ENCODE measurements at regions not wholly inside any gene's neighbourhood (a gene's known extent, or its start where the extent isn't known, plus 50 kb on each side); places are given as distances from the start of the nearest gene placed in this dataset.
A peak's percentile ranks its signal among the peaks of the same experiment; 100 is the strongest.

DNA sequence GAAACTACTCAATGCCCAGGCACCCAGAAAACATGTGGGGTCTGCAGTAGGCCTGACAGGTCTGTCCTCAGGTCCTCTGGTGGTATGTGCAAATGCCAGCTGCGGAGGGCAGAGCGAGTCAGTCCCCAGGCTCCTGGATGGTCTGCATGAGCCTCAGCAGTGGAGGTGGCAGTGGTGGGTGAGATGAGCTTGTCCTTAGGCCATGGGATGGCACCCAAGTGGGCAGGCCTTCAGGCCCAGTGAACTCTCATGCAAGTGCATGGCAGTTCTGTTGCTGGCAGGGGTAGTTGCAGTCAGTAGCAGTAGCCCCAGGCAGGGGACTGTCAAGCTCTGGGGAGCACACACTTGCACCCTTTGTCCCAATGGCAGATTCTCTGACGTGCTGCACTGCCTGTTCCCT, 106.3 kb upstream of the ANXA10 start:
- Histone ChIP-seq H2AFZ (ENCODE audit: low read depth, low read length, poor library complexity, severe bottlenecking) (no peak overlapping the region), H3K27ac (ENCODE audit: low read depth, low read length) (no peak overlapping the region), H3K4me3 (replicated peaks in 1 of 2; ENCODE audit: low read depth in 1 of 2, low read length in 2 of 2) (no peak overlapping the region), H4K20me1 (ENCODE audit: insufficient read depth) (no peaks in the 10 kb centered on the region), H3K27me3 (ENCODE audit: insufficient read depth, low read length) (no peaks in the 10 kb centered on the region), H3K9me2 (ENCODE audit: insufficient read depth) (no peaks in the 10 kb centered on the region), H3K9ac (ENCODE audit: low read length) (no peak overlapping the region), H3K36me3 (ENCODE audit: control insufficient read depth in 1 of 2, insufficient read depth in 2 of 2, low read length in 2 of 2) (no peaks in the 10 kb centered on the region), H3K9me3 (ENCODE audit: control insufficient read depth in 1 of 2, insufficient read depth in 1 of 2, low read depth in 1 of 2, low read length in 2 of 2) (no peaks in the 10 kb centered on the region; a peak in 1 of 4 replicates), H3K4me1 (ENCODE audit: control insufficient read depth in 1 of 2, insufficient read depth in 2 of 2, low read length in 2 of 2) (no peaks in the 10 kb centered on the region), H3K79me2 (ENCODE audit: insufficient read depth, low read length) (no peaks in the 10 kb centered on the region), H3K4me2 (ENCODE audit: low read length) (no peak overlapping the region)
- DNase-seq (ENCODE audit: low read depth, low spot score) (no peak), ATAC-seq (no peak)
- POLR2A ChIA-PET, result no interaction called here
- no peak for TF ChIP-seq ZFX (IDR thresholded peaks at IDR 0.05)
- TF ChIP-seq POLR2AphosphoS5 (IDR thresholded peaks at IDR 0.05; ENCODE audit: low read depth, low read length), result no peak
- TF ChIP-seq YY1 (IDR thresholded peaks at IDR 0.05; ENCODE audit: extremely low read depth, insufficient replicate concordance, low read depth, low read length), result no peak
- CTCF ChIA-PET, result no interaction called here
- RAD21 ChIA-PET (ENCODE audit: low non-redundant PET in 1 of 2, low total read pairs in 2 of 2, uncharacterized antibody in 2 of 2, unreplicated experiment in 2 of 2), result no interaction called here
- BruUV-seq (replicated peaks), result no TSS peak
- intact Hi-C loops (cut with micrococcal nuclease), result no loop called here

DNA sequence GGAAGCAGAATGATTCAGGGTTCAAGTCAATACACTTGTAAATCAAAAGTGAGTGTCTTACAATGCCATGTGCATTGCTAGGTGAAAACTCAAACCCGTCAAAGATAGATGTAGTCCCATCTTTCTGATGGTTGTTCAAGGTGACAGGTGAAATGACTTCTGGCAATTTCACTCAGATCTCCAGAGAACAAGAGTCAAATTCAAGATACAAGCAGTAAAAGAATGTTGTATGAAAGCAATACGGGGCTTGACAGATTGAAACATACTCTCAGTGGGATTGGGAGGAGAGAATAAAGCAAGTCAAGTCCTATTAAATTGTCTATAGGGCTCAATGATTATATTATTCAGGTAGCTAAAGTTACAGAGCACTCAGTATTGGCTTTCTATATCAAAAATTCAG, 105.1 kb upstream of the ANXA10 start:
- Histone ChIP-seq H3K4me3 (replicated peaks in 1 of 2; ENCODE audit: low read depth in 1 of 2, low read length in 2 of 2) (no peak overlapping the region), H3K27me3 (ENCODE audit: insufficient read depth, low read length) (no peaks in the 10 kb centered on the region), H3K36me3 (ENCODE audit: control insufficient read depth in 1 of 2, insufficient read depth in 2 of 2, low read length in 2 of 2) (no peaks in the 10 kb centered on the region), H3K79me2 (ENCODE audit: insufficient read depth, low read length) (no peaks in the 10 kb centered on the region), H2AFZ (ENCODE audit: low read depth, low read length, poor library complexity, severe bottlenecking) (peak overlapping the region; percentile 5), H3K9me3 (ENCODE audit: control insufficient read depth in 1 of 2, insufficient read depth in 1 of 2, low read depth in 1 of 2, low read length in 2 of 2) (no peaks in the 10 kb centered on the region), H3K4me2 (ENCODE audit: low read length) (no peak overlapping the region), H3K27ac (ENCODE audit: low read depth, low read length) (no peak overlapping the region), H4K20me1 (ENCODE audit: insufficient read depth) (no peaks in the 10 kb centered on the region), H3K9ac (ENCODE audit: low read length) (no peak overlapping the region), H3K4me1 (ENCODE audit: control insufficient read depth in 1 of 2, insufficient read depth in 2 of 2, low read length in 2 of 2) (no peaks in the 10 kb centered on the region), H3K9me2 (ENCODE audit: insufficient read depth) (no peaks in the 10 kb centered on the region)
- intact Hi-C loops (cut with micrococcal nuclease), result no loop called here
- no peak for DNase-seq (ENCODE audit: low read depth, low spot score)
- ChIA-PET RAD21 (ENCODE audit: low non-redundant PET in 1 of 2, low total read pairs in 2 of 2, uncharacterized antibody in 2 of 2, unreplicated experiment in 2 of 2) (no interaction called here), CTCF (no interaction called here), POLR2A (no interaction called here)
- BruUV-seq (replicated peaks), result no TSS peak
- no peak for ATAC-seq
- no peak for TF ChIP-seq ZFX (IDR thresholded peaks at IDR 0.05)
- no peak for TF ChIP-seq CEBPB (IDR thresholded peaks at IDR 0.05; ENCODE audit: low read depth)
- TF ChIP-seq, protein P1, sequence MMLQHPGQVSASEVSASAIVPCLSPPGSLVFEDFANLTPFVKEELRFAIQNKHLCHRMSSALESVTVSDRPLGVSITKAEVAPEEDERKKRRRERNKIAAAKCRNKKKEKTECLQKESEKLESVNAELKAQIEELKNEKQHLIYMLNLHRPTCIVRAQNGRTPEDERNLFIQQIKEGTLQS (IDR thresholded peaks at IDR 0.05), result no peak
- TF ChIP-seq, protein P2, sequence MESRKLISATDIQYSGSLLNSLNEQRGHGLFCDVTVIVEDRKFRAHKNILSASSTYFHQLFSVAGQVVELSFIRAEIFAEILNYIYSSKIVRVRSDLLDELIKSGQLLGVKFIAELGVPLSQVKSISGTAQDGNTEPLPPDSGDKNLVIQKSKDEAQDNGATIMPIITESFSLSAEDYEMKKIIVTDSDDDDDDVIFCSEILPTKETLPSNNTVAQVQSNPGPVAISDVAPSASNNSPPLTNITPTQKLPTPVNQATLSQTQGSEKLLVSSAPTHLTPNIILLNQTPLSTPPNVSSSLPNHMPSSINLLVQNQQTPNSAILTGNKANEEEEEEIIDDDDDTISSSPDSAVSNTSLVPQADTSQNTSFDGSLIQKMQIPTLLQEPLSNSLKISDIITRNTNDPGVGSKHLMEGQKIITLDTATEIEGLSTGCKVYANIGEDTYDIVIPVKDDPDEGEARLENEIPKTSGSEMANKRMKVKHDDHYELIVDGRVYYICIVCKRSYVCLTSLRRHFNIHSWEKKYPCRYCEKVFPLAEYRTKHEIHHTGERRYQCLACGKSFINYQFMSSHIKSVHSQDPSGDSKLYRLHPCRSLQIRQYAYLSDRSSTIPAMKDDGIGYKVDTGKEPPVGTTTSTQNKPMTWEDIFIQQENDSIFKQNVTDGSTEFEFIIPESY (IDR thresholded peaks at IDR 0.05; ENCODE audit: extremely low read depth, insufficient replicate concordance, low read length), result no peak
- TF ChIP-seq YY1 (IDR thresholded peaks at IDR 0.05; ENCODE audit: extremely low read depth, insufficient replicate concordance, low read depth, low read length), result no peak
- no peak for TF ChIP-seq POLR2A (IDR thresholded peaks at IDR 0.05; ENCODE audit: borderline replicate concordance, extremely low read depth, insufficient read depth, insufficient read length)
- TF ChIP-seq TCF7L2 (IDR thresholded peaks at IDR 0.05; ENCODE audit: borderline replicate concordance, extremely low read depth, insufficient read depth, insufficient read length), result no peak
- TF ChIP-seq SP1 (IDR thresholded peaks at IDR 0.05; ENCODE audit: low read depth), result no peak
- no peak for TF ChIP-seq RAD21 (IDR thresholded peaks at IDR 0.05; ENCODE audit: low read depth)
- TF ChIP-seq, protein P3, sequence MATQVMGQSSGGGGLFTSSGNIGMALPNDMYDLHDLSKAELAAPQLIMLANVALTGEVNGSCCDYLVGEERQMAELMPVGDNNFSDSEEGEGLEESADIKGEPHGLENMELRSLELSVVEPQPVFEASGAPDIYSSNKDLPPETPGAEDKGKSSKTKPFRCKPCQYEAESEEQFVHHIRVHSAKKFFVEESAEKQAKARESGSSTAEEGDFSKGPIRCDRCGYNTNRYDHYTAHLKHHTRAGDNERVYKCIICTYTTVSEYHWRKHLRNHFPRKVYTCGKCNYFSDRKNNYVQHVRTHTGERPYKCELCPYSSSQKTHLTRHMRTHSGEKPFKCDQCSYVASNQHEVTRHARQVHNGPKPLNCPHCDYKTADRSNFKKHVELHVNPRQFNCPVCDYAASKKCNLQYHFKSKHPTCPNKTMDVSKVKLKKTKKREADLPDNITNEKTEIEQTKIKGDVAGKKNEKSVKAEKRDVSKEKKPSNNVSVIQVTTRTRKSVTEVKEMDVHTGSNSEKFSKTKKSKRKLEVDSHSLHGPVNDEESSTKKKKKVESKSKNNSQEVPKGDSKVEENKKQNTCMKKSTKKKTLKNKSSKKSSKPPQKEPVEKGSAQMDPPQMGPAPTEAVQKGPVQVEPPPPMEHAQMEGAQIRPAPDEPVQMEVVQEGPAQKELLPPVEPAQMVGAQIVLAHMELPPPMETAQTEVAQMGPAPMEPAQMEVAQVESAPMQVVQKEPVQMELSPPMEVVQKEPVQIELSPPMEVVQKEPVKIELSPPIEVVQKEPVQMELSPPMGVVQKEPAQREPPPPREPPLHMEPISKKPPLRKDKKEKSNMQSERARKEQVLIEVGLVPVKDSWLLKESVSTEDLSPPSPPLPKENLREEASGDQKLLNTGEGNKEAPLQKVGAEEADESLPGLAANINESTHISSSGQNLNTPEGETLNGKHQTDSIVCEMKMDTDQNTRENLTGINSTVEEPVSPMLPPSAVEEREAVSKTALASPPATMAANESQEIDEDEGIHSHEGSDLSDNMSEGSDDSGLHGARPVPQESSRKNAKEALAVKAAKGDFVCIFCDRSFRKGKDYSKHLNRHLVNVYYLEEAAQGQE (IDR thresholded peaks at IDR 0.05; ENCODE audit: low read depth), result no peak
- no peak for TF ChIP-seq EZH2 (IDR thresholded peaks at IDR 0.05)
- no peak for TF ChIP-seq EGR1 (IDR thresholded peaks at IDR 0.05; ENCODE audit: low read depth)
- TF ChIP-seq, protein P4, sequence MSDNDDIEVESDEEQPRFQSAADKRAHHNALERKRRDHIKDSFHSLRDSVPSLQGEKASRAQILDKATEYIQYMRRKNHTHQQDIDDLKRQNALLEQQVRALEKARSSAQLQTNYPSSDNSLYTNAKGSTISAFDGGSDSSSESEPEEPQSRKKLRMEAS (IDR thresholded peaks at IDR 0.05), result no peak

Measured in HCT116 (cell line).